ENCODE measurements at regions not wholly inside any gene's neighbourhood (a gene's known extent, or its start where the extent isn't known, plus 50 kb on each side); places are given as distances from the start of the nearest gene placed in this dataset.
"Not testable (repeated sequence)": the region's sequence is repeated elsewhere in the genome, so short reads cannot be mapped to it uniquely, and the experiment has no call there.

GRCh38 chr5:96492459-96493047, 59.5 kb upstream of the PCSK1 start:
- Histone ChIP-seq H4K20me1 (ENCODE audit: control insufficient read depth, insufficient read depth, low read depth, low read length) (no peaks in the 10 kb centered on the region), H3K36me3 (ENCODE audit: control insufficient read depth, low read length) (no peaks in the 10 kb centered on the region), H3K4me3 (ENCODE audit: low read length) (no peak overlapping the region), H3K27ac (ENCODE audit: low read depth, low read length) (no peak overlapping the region), H3K9me2 (replicated peaks; ENCODE audit: control insufficient read depth, low read length) (no peaks in the 10 kb centered on the region), H3K4me1 (ENCODE audit: control insufficient read depth, low read length) (no peaks in the 10 kb centered on the region), H3K4me2 (ENCODE audit: low read length) (no peak overlapping the region), H3K79me2 (ENCODE audit: control insufficient read depth, low read length) (no peaks in the 10 kb centered on the region), H3K9me3 (ENCODE audit: control insufficient read depth, insufficient read depth, low read length) (no peaks in the 10 kb centered on the region), H3F3A (ENCODE audit: control insufficient read depth, insufficient read depth) (no peaks in the 10 kb centered on the region), H3K27me3 (ENCODE audit: control insufficient read depth, low read length) (no peaks in the 10 kb centered on the region)
- TF ChIP-seq, protein P1, sequence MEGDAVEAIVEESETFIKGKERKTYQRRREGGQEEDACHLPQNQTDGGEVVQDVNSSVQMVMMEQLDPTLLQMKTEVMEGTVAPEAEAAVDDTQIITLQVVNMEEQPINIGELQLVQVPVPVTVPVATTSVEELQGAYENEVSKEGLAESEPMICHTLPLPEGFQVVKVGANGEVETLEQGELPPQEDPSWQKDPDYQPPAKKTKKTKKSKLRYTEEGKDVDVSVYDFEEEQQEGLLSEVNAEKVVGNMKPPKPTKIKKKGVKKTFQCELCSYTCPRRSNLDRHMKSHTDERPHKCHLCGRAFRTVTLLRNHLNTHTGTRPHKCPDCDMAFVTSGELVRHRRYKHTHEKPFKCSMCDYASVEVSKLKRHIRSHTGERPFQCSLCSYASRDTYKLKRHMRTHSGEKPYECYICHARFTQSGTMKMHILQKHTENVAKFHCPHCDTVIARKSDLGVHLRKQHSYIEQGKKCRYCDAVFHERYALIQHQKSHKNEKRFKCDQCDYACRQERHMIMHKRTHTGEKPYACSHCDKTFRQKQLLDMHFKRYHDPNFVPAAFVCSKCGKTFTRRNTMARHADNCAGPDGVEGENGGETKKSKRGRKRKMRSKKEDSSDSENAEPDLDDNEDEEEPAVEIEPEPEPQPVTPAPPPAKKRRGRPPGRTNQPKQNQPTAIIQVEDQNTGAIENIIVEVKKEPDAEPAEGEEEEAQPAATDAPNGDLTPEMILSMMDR (IDR thresholded peaks at IDR 0.05; ENCODE audit: low read depth, low read length, poor library complexity, severe bottlenecking): no peak
- TF ChIP-seq EZH2phosphoT487 (IDR thresholded peaks at IDR 0.05; ENCODE audit: borderline replicate concordance, low read length): no peak

DNA sequence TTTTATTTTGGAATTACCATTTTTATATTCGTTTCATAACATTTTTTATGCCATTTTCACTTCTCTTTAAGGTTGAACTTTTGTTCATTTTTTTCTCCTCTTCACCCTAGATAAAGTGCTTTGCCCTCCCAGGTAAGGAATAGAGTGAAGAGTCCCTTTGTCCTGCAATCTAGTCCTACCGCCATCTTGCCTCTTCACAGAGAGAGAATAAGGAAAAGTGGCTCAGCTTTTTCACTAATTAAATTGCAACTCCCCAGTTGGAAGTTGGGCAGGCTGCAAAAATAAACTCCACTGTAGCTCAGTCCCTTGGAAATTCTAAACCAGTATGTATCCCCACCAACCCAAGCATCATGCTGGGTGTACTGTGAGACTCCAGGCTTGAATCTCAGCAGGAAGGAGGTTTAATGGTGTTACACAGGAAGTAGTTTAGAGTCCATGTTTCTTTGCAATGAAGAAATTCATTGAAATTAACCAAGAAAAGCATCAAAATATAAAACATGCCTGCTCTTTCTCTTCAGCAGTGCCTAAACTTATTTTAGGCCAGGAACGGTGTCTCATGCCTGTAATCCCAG, 60.3 kb upstream of the PCSK1 start:
- Histone ChIP-seq H3K4me1 (ENCODE audit: control insufficient read depth, low read length) (no peaks in the 10 kb centered on the region), H3K9me3 (ENCODE audit: control insufficient read depth, insufficient read depth, low read length) (no peaks in the 10 kb centered on the region), H3K27me3 (ENCODE audit: control insufficient read depth, low read length) (no peaks in the 10 kb centered on the region), H3K36me3 (ENCODE audit: control insufficient read depth, low read length) (no peaks in the 10 kb centered on the region), H4K20me1 (ENCODE audit: control insufficient read depth, insufficient read depth, low read depth, low read length) (no peaks in the 10 kb centered on the region), H3K79me2 (ENCODE audit: control insufficient read depth, low read length) (no peaks in the 10 kb centered on the region), H3K4me3 (ENCODE audit: low read length) (no peak overlapping the region), H3K27ac (ENCODE audit: low read depth, low read length) (no peak overlapping the region), H3K4me2 (ENCODE audit: low read length) (no peak overlapping the region), H3F3A (ENCODE audit: control insufficient read depth, insufficient read depth) (no peaks in the 10 kb centered on the region), H3K9me2 (replicated peaks; ENCODE audit: control insufficient read depth, low read length) (no peaks in the 10 kb centered on the region)
- TF ChIP-seq EZH2phosphoT487 (IDR thresholded peaks at IDR 0.05; ENCODE audit: borderline replicate concordance, low read length): no peak
- TF ChIP-seq, protein P1 (IDR thresholded peaks at IDR 0.05; ENCODE audit: low read depth, low read length, poor library complexity, severe bottlenecking): no peak

GRCh38 chr5:96495412-96495811, 62.4 kb upstream of the PCSK1 start:
- not testable (repeated sequence) for H3K36me3 ChIP-seq (ENCODE audit: control insufficient read depth, low read length); H3K4me3 ChIP-seq (ENCODE audit: low read length); H3K9me3 ChIP-seq (ENCODE audit: control insufficient read depth, insufficient read depth, low read length); H3K4me2 ChIP-seq (ENCODE audit: low read length); H3K27me3 ChIP-seq (ENCODE audit: control insufficient read depth, low read length); H3K9me2 ChIP-seq (replicated peaks; ENCODE audit: control insufficient read depth, low read length); H3K79me2 ChIP-seq (ENCODE audit: control insufficient read depth, low read length); H3K4me1 ChIP-seq (ENCODE audit: control insufficient read depth, low read length); H3K27ac ChIP-seq (ENCODE audit: low read depth, low read length); H3F3A ChIP-seq (ENCODE audit: control insufficient read depth, insufficient read depth); H4K20me1 ChIP-seq (ENCODE audit: control insufficient read depth, insufficient read depth, low read depth, low read length)

DNA sequence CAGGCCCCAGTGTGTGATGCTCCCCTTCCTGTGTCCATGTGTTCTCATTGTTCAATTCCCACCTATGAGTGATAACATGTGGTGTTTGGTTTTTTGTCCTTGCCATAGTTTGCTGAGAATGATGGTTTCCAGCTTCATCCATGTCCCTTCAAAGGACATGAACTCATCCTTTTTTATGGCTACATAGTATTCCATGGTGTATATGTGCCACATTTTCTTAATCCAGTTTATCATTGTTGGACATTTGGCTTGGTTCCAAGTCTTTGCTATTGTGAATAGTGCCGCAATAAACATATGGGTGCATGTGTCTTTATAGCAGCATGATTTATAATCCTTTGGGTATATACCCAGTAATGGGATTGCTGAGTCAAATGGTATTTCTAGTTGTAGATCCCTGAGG, 64.0 kb upstream of the PCSK1 start:
- H3K27me3 ChIP-seq (ENCODE audit: control insufficient read depth, low read length); H3K4me3 ChIP-seq (ENCODE audit: low read length); H3K9me3 ChIP-seq (ENCODE audit: control insufficient read depth, insufficient read depth, low read length); H3F3A ChIP-seq (ENCODE audit: control insufficient read depth, insufficient read depth); H3K4me2 ChIP-seq (ENCODE audit: low read length); H4K20me1 ChIP-seq (ENCODE audit: control insufficient read depth, insufficient read depth, low read depth, low read length); H3K4me1 ChIP-seq (ENCODE audit: control insufficient read depth, low read length); H3K27ac ChIP-seq (ENCODE audit: low read depth, low read length); H3K79me2 ChIP-seq (ENCODE audit: control insufficient read depth, low read length); H3K36me3 ChIP-seq (ENCODE audit: control insufficient read depth, low read length); H3K9me2 ChIP-seq (replicated peaks; ENCODE audit: control insufficient read depth, low read length): not testable (repeated sequence)

Data from DOHH2 (cell line).